GM12892 (cell line): ENCODE measurements at regions not wholly inside any gene's neighbourhood (a gene's known extent, or its start where the extent isn't known, plus 50 kb on each side); places are given as distances from the start of the nearest gene placed in this dataset.
"Not testable (repeated sequence)": the region's sequence is repeated elsewhere in the genome, so short reads cannot be mapped to it uniquely, and the experiment has no call there.

Experiments
- POLR2A ChIP-seq: IDR thresholded peaks from 2 replicates; pipeline ENCODE4 v1.6.1; 2011; ENCODE audit warnings: low read depth, low read length, control low read depth
- POLR2AphosphoS5 ChIP-seq: IDR thresholded peaks from 2 replicates; pipeline ENCODE4 v1.6.1; 2011; ENCODE audit warnings: low read depth, low read length, control low read depth
- TAF1 ChIP-seq: IDR thresholded peaks from 2 replicates; pipeline ENCODE4 v1.6.1; 2011; ENCODE audit warnings: low read depth, mild to moderate bottlenecking, control low read depth, low read length, borderline replicate concordance

DNA sequence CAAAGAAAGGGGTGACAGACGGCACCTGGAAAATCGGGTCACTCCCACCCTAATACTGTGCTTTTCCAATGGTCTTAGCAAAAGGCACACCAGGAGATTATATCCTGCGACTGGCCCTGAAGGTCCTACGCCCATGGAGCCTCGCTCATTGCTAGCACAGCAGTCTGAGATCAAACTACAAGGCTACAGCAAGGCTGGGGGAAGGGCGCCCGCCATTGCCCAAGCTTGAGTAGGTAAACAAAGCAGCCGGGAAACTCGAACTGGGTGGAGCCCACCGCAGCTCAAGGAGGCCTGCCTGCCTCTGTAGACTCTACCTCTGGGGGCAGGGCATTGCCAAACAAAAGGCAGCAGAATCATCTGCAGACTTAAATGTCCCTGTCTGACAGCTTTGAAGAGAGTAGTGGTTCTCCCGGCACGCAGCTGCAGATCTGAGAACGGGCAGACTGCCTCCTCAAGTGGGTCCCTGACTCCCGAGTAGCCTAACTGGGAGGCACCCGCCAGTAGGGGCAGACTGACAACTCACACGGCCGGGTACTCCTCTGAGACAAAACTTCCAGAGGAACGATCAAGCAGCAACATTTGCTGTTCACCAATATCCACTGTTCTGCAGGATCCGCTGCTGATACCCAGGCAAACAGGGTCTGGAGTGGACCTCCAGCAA, 406.0 kb downstream of the TFAP2B start:
- not testable (repeated sequence) for TF ChIP-seq POLR2A, POLR2AphosphoS5, TAF1
